ENCODE measurements at regions not wholly inside any gene's neighbourhood (a gene's known extent, or its start where the extent isn't known, plus 50 kb on each side); places are given as distances from the start of the nearest gene placed in this dataset.

- TF ChIP-seq POLR2A (IDR thresholded peaks at IDR 0.05), result no peak
- no peak for TF ChIP-seq EP300 (IDR thresholded peaks at IDR 0.05)
- TF ChIP-seq, protein P1, sequence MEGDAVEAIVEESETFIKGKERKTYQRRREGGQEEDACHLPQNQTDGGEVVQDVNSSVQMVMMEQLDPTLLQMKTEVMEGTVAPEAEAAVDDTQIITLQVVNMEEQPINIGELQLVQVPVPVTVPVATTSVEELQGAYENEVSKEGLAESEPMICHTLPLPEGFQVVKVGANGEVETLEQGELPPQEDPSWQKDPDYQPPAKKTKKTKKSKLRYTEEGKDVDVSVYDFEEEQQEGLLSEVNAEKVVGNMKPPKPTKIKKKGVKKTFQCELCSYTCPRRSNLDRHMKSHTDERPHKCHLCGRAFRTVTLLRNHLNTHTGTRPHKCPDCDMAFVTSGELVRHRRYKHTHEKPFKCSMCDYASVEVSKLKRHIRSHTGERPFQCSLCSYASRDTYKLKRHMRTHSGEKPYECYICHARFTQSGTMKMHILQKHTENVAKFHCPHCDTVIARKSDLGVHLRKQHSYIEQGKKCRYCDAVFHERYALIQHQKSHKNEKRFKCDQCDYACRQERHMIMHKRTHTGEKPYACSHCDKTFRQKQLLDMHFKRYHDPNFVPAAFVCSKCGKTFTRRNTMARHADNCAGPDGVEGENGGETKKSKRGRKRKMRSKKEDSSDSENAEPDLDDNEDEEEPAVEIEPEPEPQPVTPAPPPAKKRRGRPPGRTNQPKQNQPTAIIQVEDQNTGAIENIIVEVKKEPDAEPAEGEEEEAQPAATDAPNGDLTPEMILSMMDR (IDR thresholded peaks at IDR 0.05), result no peak
Observed at GRCh38 chr16:86982347-86982596, 334.9 kb downstream of the C16orf95 start.

Data from ovary (tissue), 3 donors.